Gastroesophageal sphincter (tissue), 3 donors: ENCODE measurements at regions not wholly inside any gene's neighbourhood (a gene's known extent, or its start where the extent isn't known, plus 50 kb on each side); places are given as distances from the start of the nearest gene placed in this dataset.
"Not testable (repeated sequence)": the region's sequence is repeated elsewhere in the genome, so short reads cannot be mapped to it uniquely, and the experiment has no call there.

Experiments used
- EP300 ChIP-seq: sonication (generic); formaldehyde crosslinking; IDR thresholded peaks from one replicate; pipeline ENCODE4 v1.6.1; 2017; ENCODE audit warnings: antibody characterized with exemption, mild to moderate bottlenecking
- TF ChIP-seq, protein P1 (sequence below), 4 experiments: fragments of 200-600 bp in 2 of 4; fragments of 450-650 bp in 2 of 4; sonication (generic) in 1 of 4; IDR thresholded peaks; one replicate each; pipeline ENCODE4 v1.5.1; 2017 to 2019; ENCODE audit warnings: antibody characterized with exemption in 4 of 4, mild to moderate bottlenecking in 2 of 4, moderate library complexity in 2 of 4

DNA sequence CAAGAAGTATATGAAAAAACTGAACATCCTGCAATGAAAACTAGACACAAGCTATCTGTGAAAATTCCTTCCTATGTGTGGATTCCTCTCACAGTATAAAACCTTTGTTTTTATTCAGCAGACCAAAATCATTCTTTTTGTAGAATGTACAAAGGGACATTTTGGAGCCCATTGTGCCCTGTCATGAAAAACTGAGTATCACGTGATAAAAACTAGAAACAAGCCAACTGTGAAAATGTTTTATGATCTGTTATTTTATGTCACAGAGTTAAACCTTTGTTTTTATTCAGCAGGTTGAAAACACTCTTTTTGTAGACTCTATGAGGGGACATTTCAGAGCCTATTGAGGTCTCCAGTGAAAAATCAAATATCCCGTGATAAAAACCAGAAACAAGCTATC is 1667.9 kb upstream of the DEFB115 start:
- TF ChIP-seq, protein P1, sequence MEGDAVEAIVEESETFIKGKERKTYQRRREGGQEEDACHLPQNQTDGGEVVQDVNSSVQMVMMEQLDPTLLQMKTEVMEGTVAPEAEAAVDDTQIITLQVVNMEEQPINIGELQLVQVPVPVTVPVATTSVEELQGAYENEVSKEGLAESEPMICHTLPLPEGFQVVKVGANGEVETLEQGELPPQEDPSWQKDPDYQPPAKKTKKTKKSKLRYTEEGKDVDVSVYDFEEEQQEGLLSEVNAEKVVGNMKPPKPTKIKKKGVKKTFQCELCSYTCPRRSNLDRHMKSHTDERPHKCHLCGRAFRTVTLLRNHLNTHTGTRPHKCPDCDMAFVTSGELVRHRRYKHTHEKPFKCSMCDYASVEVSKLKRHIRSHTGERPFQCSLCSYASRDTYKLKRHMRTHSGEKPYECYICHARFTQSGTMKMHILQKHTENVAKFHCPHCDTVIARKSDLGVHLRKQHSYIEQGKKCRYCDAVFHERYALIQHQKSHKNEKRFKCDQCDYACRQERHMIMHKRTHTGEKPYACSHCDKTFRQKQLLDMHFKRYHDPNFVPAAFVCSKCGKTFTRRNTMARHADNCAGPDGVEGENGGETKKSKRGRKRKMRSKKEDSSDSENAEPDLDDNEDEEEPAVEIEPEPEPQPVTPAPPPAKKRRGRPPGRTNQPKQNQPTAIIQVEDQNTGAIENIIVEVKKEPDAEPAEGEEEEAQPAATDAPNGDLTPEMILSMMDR (IDR thresholded peaks at IDR 0.05) = not testable (repeated sequence)
- TF ChIP-seq EP300 = not testable (repeated sequence)
